GM12864 (cell line): ENCODE measurements at regions not wholly inside any gene's neighbourhood (a gene's known extent, or its start where the extent isn't known, plus 50 kb on each side); places are given as distances from the start of the nearest gene placed in this dataset.
A peak's percentile ranks its signal among the peaks of the same experiment; 100 is the strongest.

Experiments used
- DNase-seq: peaks from one replicate; pipeline ENCODE4 v3.0.0-alpha.2; 2011; ENCODE audit warnings: low read depth
- H3K4me3 ChIP-seq: 2 replicates; pipeline ENCODE4 v1.5.1; 2011; ENCODE audit warnings: mild to moderate bottlenecking, low read depth, low read length, control low read depth
- CTCF ChIP-seq: IDR thresholded peaks from 2 replicates; pipeline ENCODE4 v1.5.1; 2011; ENCODE audit warnings: low read depth, mild to moderate bottlenecking, moderate library complexity, low read length, control low read depth, inconsistent platforms; ENCODE audit errors: missing control alignments

GRCh38 chr1:181142096-181142958 is 53.8 kb downstream of the IER5 start:
- DNase-seq, result no peak
- TF ChIP-seq CTCF, result peak; percentile 92
- no peak overlapping the region for H3K4me3 ChIP-seq

- TF ChIP-seq CTCF, result no peak
- DNase-seq, result no peak
- no peak overlapping the region for H3K4me3 ChIP-seq
These were observed 54.8 kb downstream of the IER5 start for GRCh38 chr1:181143102-181143859.

DNA sequence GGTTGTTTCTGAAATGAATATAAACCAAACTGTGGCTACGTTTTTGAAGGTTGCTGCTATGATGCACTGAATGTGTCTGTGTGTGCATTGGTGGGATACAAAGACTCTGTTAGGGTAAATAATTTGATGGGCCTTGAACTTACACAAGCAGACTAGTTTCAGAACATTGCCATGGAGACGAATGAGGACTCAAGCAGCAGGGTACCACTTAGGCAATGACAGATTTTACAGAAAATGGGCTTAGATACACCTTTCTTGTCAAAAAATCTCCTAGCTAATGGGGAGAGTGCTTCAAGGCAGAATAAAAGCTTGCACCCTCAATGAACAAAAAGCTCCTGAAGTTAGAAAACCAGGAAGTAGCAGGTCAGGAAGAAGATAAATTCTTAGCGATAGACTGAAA is 55.7 kb downstream of the IER5 start:
- H3K4me3 ChIP-seq, result no peak overlapping the region
- TF ChIP-seq CTCF, result no peak
- DNase-seq, result no peak

- H3K4me3 ChIP-seq, result no peak overlapping the region
- no peak for TF ChIP-seq CTCF
- DNase-seq, result no peak
These were observed 60.1 kb downstream of the IER5 start for GRCh38 chr1:181148636-181149035.

DNA sequence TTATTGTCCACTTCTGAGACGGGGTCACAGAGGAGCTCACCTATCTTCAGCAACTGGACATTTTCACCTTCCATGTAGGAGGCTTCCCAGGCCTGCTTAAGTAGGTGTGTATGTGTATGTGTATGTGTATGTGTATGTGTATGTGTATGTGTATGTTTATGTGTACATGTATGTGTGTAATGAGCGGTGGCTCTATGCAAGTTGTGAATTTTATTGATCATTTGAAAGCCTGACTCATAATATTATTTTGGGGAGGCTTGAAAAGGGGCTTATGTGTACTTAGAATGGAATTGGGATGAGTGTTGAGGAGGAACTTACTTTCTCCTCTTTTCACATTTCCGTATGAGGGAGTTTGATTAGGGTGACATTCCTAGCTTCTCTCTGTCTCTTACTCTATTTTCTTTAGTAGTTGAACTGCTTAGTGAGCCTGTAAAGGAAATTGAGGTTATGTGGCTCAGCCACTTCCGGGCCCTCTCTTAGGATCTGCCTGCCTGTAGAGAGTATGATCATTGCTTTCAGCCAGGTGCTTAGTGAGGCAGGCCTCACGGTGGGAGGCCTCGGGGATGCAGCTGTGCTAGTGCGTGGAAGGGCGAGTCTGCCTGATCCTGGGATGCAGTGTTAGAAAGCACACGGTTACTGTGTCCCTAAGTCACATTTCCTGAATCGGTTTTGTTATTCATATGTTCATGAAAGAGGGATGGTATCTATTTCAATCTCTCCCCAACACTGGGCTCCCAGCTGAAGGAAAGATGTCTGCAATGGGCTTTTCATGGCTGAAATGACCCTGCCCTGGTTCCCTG is 61.0 kb downstream of the IER5 start:
- peak; percentile 75 for DNase-seq
- no peak overlapping the region for H3K4me3 ChIP-seq
- TF ChIP-seq CTCF, result no peak

DNA sequence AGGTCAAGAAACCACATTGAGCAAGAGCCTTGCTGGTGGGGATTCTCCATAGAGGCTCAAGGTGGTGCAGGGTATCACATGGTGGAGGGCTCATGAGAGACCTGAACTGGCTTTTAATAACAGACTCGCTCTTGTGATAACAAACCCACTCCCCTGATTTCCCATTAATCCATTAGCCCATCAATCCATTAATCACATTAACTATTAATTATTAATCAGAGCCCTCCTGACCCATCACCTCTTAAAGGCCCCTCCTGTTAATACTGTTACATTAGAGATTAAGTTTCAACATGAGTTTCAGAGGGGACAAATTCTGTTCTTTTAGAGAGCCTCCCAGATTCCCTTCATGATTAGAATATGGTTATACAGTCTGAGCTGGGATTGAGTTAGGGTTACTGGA is 61.8 kb downstream of the IER5 start:
- no peak for TF ChIP-seq CTCF
- DNase-seq, result no peak
- no peak overlapping the region for H3K4me3 ChIP-seq
